Fibroblast of mammary gland (primary cell): ENCODE measurements at regions not wholly inside any gene's neighbourhood (a gene's known extent, or its start where the extent isn't known, plus 50 kb on each side); places are given as distances from the start of the nearest gene placed in this dataset.
A peak's percentile ranks its signal among the peaks of the same experiment; 100 is the strongest.

Experiments
- DNase-seq: peaks from one replicate; pipeline ENCODE4 v3.0.0-alpha.2; 2010; ENCODE audit warnings: low read depth
- H3K4me3 ChIP-seq: 2 replicates; pipeline ENCODE4 v1.5.1; 2011; ENCODE audit warnings: low read depth, mild to moderate bottlenecking, low read length, moderate library complexity; ENCODE audit not compliant: control insufficient read depth
- CTCF ChIP-seq: conservative IDR thresholded peaks from 2 replicates; pipeline ENCODE4 v1.5.1; 2011; ENCODE audit warnings: low read depth, low read length, inconsistent platforms; ENCODE audit not compliant: control insufficient read depth, insufficient read depth

GRCh38 chr3:16741103-16741758 lies 136.0 kb upstream of the DAZL start:
- TF ChIP-seq CTCF, result no peak
- H3K4me3 ChIP-seq, result no peak overlapping the region
- DNase-seq, result peak; percentile 100

- no peak overlapping the region for H3K4me3 ChIP-seq
- DNase-seq, result peak; percentile 95
- peak; percentile 11 for TF ChIP-seq CTCF
Observed at GRCh38 chr3:16741890-16742289, 136.7 kb upstream of the DAZL start.

GRCh38 chr3:16743276-16743675 lies 138.1 kb upstream of the DAZL start:
- DNase-seq, result peak; percentile 63
- no peak for TF ChIP-seq CTCF
- no peak overlapping the region for H3K4me3 ChIP-seq

- H3K4me3 ChIP-seq, result no peak overlapping the region
- DNase-seq, result no peak
- no peak for TF ChIP-seq CTCF
Observed at GRCh38 chr3:16759227-16759903, 125.4 kb upstream of the PLCL2 start.

GRCh38 chr3:16761571-16761970 lies 123.2 kb upstream of the PLCL2 start:
- DNase-seq, result peak; percentile 64
- no peak overlapping the region for H3K4me3 ChIP-seq
- no peak for TF ChIP-seq CTCF

GRCh38 chr3:16765661-16766060 lies 119.1 kb upstream of the PLCL2 start:
- H3K4me3 ChIP-seq, result no peak overlapping the region
- no peak for DNase-seq
- TF ChIP-seq CTCF, result no peak
